Fibroblast of lung (primary cell): ENCODE measurements at regions not wholly inside any gene's neighbourhood (a gene's known extent, or its start where the extent isn't known, plus 50 kb on each side); places are given as distances from the start of the nearest gene placed in this dataset.

Experiments
- EZH2 ChIP-seq: IDR thresholded peaks from 2 replicates; pipeline ENCODE4 v1.5.1; 2012; ENCODE audit warnings: low read length, control low read depth, mild to moderate bottlenecking; ENCODE audit errors: missing control alignments
- TF ChIP-seq, protein P1 (sequence below), 2 donors: IDR thresholded peaks in 1 of 2; conservative IDR thresholded peaks in 1 of 2; 1 replicate in 1 of 2; 2 replicates in 1 of 2; pipeline ENCODE4 v1.5.1; 2011 to 2012; ENCODE audit warnings: low read length in 2 of 2, control low read depth in 1 of 2, inconsistent platforms in 1 of 2, low read depth in 1 of 2, mild to moderate bottlenecking in 1 of 2

DNA sequence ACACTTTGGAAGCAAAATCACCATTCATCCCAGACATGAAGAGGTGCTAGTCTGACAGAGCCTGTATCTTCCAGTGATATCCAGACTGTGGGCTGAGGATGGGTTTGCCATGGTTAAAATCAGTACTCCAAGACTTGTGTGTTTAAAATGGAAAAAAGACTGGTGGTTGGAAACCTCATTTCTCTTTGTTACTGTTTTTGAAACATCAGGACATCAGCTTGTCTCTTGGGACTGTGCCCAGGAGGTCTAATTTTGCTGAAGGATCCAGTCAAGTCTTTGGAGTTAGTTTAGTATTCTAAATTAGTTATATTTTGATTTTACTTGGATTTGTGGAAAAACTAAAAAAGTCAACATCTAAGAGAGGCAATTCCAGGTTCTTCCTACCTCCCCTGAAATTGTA lies 578.4 kb downstream of the PLCL1 start:
- TF ChIP-seq, protein P1, sequence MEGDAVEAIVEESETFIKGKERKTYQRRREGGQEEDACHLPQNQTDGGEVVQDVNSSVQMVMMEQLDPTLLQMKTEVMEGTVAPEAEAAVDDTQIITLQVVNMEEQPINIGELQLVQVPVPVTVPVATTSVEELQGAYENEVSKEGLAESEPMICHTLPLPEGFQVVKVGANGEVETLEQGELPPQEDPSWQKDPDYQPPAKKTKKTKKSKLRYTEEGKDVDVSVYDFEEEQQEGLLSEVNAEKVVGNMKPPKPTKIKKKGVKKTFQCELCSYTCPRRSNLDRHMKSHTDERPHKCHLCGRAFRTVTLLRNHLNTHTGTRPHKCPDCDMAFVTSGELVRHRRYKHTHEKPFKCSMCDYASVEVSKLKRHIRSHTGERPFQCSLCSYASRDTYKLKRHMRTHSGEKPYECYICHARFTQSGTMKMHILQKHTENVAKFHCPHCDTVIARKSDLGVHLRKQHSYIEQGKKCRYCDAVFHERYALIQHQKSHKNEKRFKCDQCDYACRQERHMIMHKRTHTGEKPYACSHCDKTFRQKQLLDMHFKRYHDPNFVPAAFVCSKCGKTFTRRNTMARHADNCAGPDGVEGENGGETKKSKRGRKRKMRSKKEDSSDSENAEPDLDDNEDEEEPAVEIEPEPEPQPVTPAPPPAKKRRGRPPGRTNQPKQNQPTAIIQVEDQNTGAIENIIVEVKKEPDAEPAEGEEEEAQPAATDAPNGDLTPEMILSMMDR (conservative IDR thresholded peaks at IDR 0.05 in 1 of 2, IDR thresholded peaks at IDR 0.05 in 1 of 2; ENCODE audit: low read depth in 1 of 2, low read length in 2 of 2) = no peak
- no peak for TF ChIP-seq EZH2
